ENCODE measurements at regions not wholly inside any gene's neighbourhood (a gene's known extent, or its start where the extent isn't known, plus 50 kb on each side); places are given as distances from the start of the nearest gene placed in this dataset.

DNA sequence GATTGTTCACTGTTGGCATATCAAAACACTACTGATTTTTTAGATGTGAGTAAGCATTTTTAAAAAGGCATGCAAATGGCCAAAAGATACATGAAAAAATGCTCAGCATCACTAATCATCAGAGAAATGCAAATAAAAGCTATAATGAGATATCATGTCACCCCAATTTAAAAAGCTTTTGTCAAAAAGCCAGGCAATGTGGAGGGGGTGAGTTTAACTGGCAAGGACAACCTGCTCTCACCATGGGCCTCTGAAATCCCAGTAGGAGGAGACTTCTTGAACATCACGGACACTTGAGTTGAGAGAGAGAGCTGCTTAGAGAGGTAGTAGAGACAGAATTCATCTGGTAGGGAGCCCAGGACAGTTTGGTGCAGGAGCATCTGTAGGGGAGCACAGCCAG lies 347.1 kb upstream of the MPDZ start:
- TF ChIP-seq, protein P1, sequence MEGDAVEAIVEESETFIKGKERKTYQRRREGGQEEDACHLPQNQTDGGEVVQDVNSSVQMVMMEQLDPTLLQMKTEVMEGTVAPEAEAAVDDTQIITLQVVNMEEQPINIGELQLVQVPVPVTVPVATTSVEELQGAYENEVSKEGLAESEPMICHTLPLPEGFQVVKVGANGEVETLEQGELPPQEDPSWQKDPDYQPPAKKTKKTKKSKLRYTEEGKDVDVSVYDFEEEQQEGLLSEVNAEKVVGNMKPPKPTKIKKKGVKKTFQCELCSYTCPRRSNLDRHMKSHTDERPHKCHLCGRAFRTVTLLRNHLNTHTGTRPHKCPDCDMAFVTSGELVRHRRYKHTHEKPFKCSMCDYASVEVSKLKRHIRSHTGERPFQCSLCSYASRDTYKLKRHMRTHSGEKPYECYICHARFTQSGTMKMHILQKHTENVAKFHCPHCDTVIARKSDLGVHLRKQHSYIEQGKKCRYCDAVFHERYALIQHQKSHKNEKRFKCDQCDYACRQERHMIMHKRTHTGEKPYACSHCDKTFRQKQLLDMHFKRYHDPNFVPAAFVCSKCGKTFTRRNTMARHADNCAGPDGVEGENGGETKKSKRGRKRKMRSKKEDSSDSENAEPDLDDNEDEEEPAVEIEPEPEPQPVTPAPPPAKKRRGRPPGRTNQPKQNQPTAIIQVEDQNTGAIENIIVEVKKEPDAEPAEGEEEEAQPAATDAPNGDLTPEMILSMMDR (IDR thresholded peaks at IDR 0.05; ENCODE audit: low read length) = no peak
- TF ChIP-seq EZH2 (optimal IDR thresholded peaks at IDR 0.05; ENCODE audit: low read depth, low read length) (no peak), EZH2phosphoT487 (IDR thresholded peaks at IDR 0.05; ENCODE audit: low read length) (no peak)
